Activated CD4-positive, alpha-beta T cell treated with anti-CD3 and anti-CD28 coated beads, Interleukin-2, amount 10 ng/mL, durations not matched to agents 24 days and 14 days (primary cell): ENCODE measurements at regions not wholly inside any gene's neighbourhood (a gene's known extent, or its start where the extent isn't known, plus 50 kb on each side); places are given as distances from the start of the nearest gene placed in this dataset.

Source experiments
- DNase-seq: peaks from one replicate; pipeline ENCODE4 v3.0.0; 2022
- H3K27ac Mint-ChIP-seq: one replicate; pipeline ENCODE4 v1.8.0; 2022; ENCODE audit warnings: mild to moderate bottlenecking, mixed read lengths
- H3K27me3 Mint-ChIP-seq: one replicate; pipeline ENCODE4 v1.8.0; 2022; ENCODE audit warnings: mixed read lengths
- H3K36me3 Mint-ChIP-seq: one replicate; pipeline ENCODE4 v1.8.0; 2022; ENCODE audit warnings: low read depth, mild to moderate bottlenecking, mixed read lengths
- H3K4me1 Mint-ChIP-seq: one replicate; pipeline ENCODE4 v1.8.0; 2021; ENCODE audit warnings: mixed read lengths
- H3K4me3 Mint-ChIP-seq: one replicate; pipeline ENCODE4 v1.8.0; 2022; ENCODE audit warnings: mild to moderate bottlenecking, moderate library complexity, mixed read lengths
- H3K9me3 Mint-ChIP-seq: one replicate; pipeline ENCODE4 v1.8.0; 2021; ENCODE audit warnings: mixed read lengths
- intact Hi-C: fragments of 100-400 bp; cut with micrococcal nuclease; formaldehyde crosslinking; loops from one replicate; pipeline ENCODE4 v1.15.1; 2023

- H3K9me3 Mint-ChIP-seq: peaks cover 4% of the 10 kb centered on the region
- intact Hi-C loops: no loop called here
- no peak for DNase-seq
- no peak overlapping the region for H3K4me3 Mint-ChIP-seq
- H3K27ac Mint-ChIP-seq: no peak overlapping the region
- H3K27me3 Mint-ChIP-seq: no peaks in the 10 kb centered on the region
- H3K4me1 Mint-ChIP-seq: no peaks in the 10 kb centered on the region
- H3K36me3 Mint-ChIP-seq: no peaks in the 10 kb centered on the region
These were observed 222.9 kb upstream of the AJAP1 start for GRCh38 chr1:4431491-4431890.

DNA sequence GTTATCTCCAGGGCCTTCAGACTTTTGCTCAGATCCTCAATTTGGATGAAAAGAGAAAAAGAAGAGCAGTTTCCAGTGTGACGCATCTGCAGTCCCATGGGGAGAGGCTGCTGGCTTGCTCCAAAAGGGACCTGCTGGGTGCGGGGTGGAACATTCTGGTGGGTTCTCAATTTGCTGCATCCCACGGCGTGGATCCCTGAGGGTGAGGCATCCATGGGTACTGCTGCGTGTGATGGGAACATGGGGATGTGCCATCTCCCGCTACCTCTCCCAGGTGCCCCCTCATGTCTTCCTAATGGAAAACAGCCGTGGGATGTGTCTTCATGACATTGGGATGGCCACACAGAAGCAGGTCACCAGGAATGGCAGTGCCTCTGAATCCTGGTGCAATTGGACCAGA, 221.3 kb upstream of the AJAP1 start:
- intact Hi-C loops: no loop called here
- Mint-ChIP-seq H3K27ac (no peak overlapping the region), H3K4me3 (no peak overlapping the region), H3K36me3 (no peaks in the 10 kb centered on the region), H3K9me3 (peaks cover 4% of the 10 kb centered on the region), H3K4me1 (no peaks in the 10 kb centered on the region), H3K27me3 (no peaks in the 10 kb centered on the region)
- no peak for DNase-seq

DNA sequence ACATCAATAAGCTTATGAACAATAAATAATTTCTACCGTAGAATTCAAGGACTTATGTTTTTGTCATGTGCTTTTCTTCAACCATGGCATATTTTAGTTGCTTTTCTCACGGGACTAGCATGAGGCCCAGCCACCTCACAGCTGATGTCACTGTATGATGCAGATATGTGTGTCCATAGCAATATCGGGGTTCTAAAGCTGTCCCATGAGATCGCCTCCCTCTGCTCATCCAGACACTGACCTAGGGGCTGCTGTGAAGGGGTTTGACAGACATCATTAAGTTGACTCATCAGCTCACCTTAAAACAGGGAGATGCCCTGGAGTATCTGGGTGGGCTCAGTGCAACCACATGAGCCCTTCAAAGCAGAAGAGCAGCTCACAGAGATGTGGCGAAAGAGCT, 210.3 kb upstream of the AJAP1 start:
- Mint-ChIP-seq H3K9me3 (no peaks in the 10 kb centered on the region), H3K27ac (no peak overlapping the region), H3K36me3 (no peaks in the 10 kb centered on the region), H3K4me3 (no peak overlapping the region), H3K4me1 (no peaks in the 10 kb centered on the region), H3K27me3 (peaks cover 7% of the 10 kb centered on the region)
- intact Hi-C loops: no loop called here
- DNase-seq: no peak

DNA sequence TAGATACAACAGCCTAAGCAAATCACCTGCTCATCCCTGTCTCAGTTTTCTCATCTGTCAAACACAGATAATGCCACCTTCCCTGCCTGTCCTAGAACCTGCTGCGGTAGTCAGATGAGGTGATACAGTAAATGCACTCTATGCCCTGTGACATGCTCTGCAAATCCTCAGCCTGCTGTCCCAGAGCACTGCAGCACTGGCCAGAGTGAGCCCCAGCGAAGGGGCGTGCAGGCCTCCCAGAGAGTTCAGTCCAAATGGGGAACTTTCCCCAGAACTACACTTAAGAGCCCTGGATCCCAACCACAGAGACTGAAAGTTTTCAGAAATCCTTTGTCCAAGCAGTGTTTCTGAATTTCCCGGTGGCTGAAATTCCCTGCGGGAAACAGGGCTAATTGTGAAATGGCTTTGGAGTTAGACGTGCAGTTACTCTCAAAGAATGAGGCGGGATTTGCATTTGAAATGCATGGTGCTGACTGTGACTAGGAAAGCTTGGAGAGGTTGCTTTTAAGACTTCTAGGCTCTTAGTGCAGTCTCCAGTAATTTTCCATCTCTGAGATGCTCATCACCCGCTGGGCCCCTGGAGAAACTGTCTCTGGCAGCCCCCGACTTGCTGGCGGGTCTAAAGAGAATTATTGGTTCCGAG, 206.5 kb upstream of the AJAP1 start:
- H3K9me3 Mint-ChIP-seq: no peaks in the 10 kb centered on the region
- intact Hi-C loops: no loop called here
- no peaks in the 10 kb centered on the region for H3K4me1 Mint-ChIP-seq
- DNase-seq: no peak
- no peak overlapping the region for H3K4me3 Mint-ChIP-seq
- H3K36me3 Mint-ChIP-seq: no peaks in the 10 kb centered on the region
- peaks cover 7% of the 10 kb centered on the region for H3K27me3 Mint-ChIP-seq
- H3K27ac Mint-ChIP-seq: no peak overlapping the region

DNA sequence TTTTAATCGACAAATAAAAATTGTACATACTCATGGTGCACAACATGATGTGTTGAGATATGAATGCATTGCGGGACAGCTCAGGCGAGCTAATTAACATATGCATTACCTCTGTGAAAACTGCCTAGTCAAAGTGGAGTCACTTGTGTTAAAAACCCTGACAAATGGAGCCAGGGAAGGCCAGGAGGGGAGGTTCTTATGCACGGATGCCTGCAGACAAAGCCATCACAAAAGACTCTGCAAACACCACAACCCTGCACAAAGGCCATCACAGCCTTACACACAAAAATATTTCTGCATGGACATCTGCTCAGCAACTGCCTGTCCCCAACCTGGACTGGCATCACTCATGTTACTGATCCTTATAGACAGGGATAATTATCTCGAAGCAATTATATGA, 204.4 kb upstream of the AJAP1 start:
- no peak overlapping the region for H3K4me3 Mint-ChIP-seq
- intact Hi-C loops: no loop called here
- H3K9me3 Mint-ChIP-seq: no peaks in the 10 kb centered on the region
- DNase-seq: no peak
- no peaks in the 10 kb centered on the region for H3K4me1 Mint-ChIP-seq
- H3K36me3 Mint-ChIP-seq: no peaks in the 10 kb centered on the region
- no peak overlapping the region for H3K27ac Mint-ChIP-seq
- peaks cover 7% of the 10 kb centered on the region for H3K27me3 Mint-ChIP-seq

DNA sequence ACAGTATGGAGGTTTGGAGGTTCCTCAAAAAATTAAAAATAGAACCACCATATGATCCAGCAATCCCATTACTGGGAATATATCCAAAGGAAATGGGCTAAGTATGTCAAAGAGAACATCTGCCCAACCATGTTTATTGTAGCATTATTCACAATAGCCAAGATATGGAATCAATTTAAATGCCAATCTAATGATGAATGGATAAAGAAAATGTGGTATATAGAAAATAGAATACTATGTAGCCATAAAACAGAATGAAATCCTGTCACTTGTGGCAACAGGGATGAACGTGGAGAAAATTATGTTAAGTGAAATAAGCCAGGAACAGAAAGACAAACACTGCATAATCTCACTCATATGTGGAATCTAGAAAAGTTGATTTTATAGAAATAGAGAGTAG, 201.7 kb upstream of the AJAP1 start:
- no peak for DNase-seq
- Mint-ChIP-seq H3K9me3 (no peaks in the 10 kb centered on the region), H3K27me3 (no peaks in the 10 kb centered on the region), H3K4me1 (no peaks in the 10 kb centered on the region), H3K36me3 (no peaks in the 10 kb centered on the region), H3K4me3 (no peak overlapping the region), H3K27ac (no peak overlapping the region)
- intact Hi-C loops: no loop called here

DNA sequence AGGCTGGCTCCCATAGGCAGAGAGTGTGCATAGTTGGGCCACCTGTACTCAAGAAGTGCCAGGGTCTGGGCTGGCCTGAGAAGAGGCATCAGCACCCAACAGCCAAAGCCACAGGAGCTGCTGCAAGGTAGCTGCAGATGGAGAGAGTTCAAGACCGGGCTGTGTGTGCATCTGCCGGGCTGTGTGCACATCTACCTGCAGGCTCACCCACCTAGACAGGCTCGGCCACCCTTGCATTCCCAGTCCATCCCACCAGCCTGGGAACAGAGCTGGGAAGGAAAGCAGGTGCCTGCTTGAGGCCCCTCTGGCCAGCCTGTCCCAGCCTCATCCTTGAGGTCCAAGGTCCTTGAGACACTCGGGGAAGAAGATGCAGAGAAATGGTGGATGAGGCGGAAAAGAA, 194.4 kb upstream of the AJAP1 start:
- Mint-ChIP-seq H3K4me1 (no peaks in the 10 kb centered on the region), H3K36me3 (no peaks in the 10 kb centered on the region), H3K9me3 (no peaks in the 10 kb centered on the region), H3K27me3 (no peaks in the 10 kb centered on the region), H3K27ac (no peak overlapping the region), H3K4me3 (no peak overlapping the region)
- no peak for DNase-seq
- intact Hi-C loops: no loop called here

GRCh38 chr1:4460651-4461050, 193.8 kb upstream of the AJAP1 start:
- Mint-ChIP-seq H3K36me3 (no peaks in the 10 kb centered on the region), H3K9me3 (no peaks in the 10 kb centered on the region), H3K4me1 (no peaks in the 10 kb centered on the region), H3K27ac (no peak overlapping the region), H3K27me3 (no peaks in the 10 kb centered on the region), H3K4me3 (no peak overlapping the region)
- no peak for DNase-seq
- intact Hi-C loops: no loop called here

- H3K4me1 Mint-ChIP-seq: no peaks in the 10 kb centered on the region
- H3K9me3 Mint-ChIP-seq: no peaks in the 10 kb centered on the region
- DNase-seq: no peak
- no peaks in the 10 kb centered on the region for H3K36me3 Mint-ChIP-seq
- H3K27me3 Mint-ChIP-seq: no peaks in the 10 kb centered on the region
- no peak overlapping the region for H3K27ac Mint-ChIP-seq
- intact Hi-C loops: no loop called here
- H3K4me3 Mint-ChIP-seq: no peak overlapping the region
These were observed 192.6 kb upstream of the AJAP1 start for GRCh38 chr1:4461726-4462290.

GRCh38 chr1:4462831-4463484, 191.5 kb upstream of the AJAP1 start:
- Mint-ChIP-seq H3K4me3 (no peak overlapping the region), H3K9me3 (no peaks in the 10 kb centered on the region), H3K36me3 (no peaks in the 10 kb centered on the region), H3K27me3 (no peaks in the 10 kb centered on the region), H3K4me1 (no peaks in the 10 kb centered on the region), H3K27ac (no peak overlapping the region)
- intact Hi-C loops: no loop called here
- DNase-seq: no peak

DNA sequence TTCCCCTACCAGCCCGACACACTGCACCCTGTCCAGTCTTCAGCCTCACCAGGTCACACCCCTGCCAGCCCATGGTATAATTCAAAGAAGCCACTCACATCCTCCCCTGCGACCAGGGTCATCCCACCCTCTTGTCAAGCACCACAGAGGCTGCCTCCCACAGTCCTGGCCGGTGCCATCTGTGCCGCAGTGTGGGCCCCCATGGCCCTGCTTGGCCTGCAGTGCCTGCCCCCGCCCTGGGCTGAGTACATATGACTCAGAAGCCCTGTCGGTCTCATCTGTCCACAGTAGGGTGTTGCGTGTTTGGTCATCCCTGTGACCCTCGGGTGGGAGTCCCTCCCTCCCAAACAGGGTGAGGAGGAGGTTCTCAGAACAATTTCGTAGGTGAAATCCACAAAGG, 190.8 kb upstream of the AJAP1 start:
- DNase-seq: no peak
- no peak overlapping the region for H3K27ac Mint-ChIP-seq
- H3K36me3 Mint-ChIP-seq: no peaks in the 10 kb centered on the region
- intact Hi-C loops: no loop called here
- no peaks in the 10 kb centered on the region for H3K4me1 Mint-ChIP-seq
- H3K27me3 Mint-ChIP-seq: no peaks in the 10 kb centered on the region
- H3K9me3 Mint-ChIP-seq: no peaks in the 10 kb centered on the region
- no peak overlapping the region for H3K4me3 Mint-ChIP-seq

GRCh38 chr1:4464478-4464877, 189.9 kb upstream of the AJAP1 start:
- DNase-seq: no peak
- H3K4me1 Mint-ChIP-seq: no peaks in the 10 kb centered on the region
- no peaks in the 10 kb centered on the region for H3K36me3 Mint-ChIP-seq
- no peak overlapping the region for H3K4me3 Mint-ChIP-seq
- intact Hi-C loops: no loop called here
- no peaks in the 10 kb centered on the region for H3K9me3 Mint-ChIP-seq
- no peaks in the 10 kb centered on the region for H3K27me3 Mint-ChIP-seq
- H3K27ac Mint-ChIP-seq: no peak overlapping the region

DNA sequence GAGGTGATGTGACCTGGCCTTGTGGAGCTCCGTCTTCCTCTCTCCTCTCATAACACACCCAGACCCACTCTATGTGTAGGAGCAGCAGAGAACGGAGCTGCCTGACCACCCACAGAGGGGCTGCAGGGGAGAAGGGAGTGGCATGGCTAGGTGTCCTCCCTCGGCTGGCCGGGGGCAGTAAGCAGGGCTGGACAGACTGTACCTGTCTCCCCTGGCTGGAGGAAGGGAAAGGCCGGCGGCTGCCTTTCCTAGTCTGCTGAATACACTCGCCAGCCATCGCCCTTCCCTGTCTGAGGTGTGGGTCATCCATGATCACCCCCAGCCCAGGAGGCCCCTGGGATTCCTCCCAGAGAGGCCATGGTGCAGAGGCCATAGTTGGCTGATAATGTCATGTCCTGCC, 187.2 kb upstream of the AJAP1 start:
- Mint-ChIP-seq H3K27me3 (no peaks in the 10 kb centered on the region), H3K4me1 (no peaks in the 10 kb centered on the region), H3K4me3 (no peak overlapping the region), H3K9me3 (no peaks in the 10 kb centered on the region), H3K36me3 (no peaks in the 10 kb centered on the region), H3K27ac (no peak overlapping the region)
- no peak for DNase-seq
- intact Hi-C loops: no loop called here

DNA sequence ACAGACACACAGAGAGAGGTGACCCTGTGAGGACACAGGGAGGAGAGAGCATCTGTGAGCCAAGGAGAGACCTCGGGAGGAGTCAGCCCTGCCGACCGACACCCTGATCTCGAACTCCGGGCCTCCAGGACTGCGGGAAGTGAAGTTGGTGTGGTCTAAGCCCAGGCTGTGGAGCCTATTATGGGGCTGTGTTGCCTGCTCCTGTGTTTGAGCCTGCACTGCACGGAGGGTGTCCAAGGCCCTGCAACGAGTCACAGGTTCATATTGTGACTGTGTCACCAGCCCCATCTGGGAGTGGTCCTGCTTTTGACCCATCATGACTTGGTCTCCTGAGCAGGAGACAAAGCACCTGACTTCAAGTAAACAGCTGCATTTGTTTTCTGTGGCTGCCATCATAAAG, 186.0 kb upstream of the AJAP1 start:
- no peaks in the 10 kb centered on the region for H3K36me3 Mint-ChIP-seq
- DNase-seq: no peak
- H3K9me3 Mint-ChIP-seq: no peaks in the 10 kb centered on the region
- no peaks in the 10 kb centered on the region for H3K27me3 Mint-ChIP-seq
- H3K27ac Mint-ChIP-seq: no peak overlapping the region
- no peaks in the 10 kb centered on the region for H3K4me1 Mint-ChIP-seq
- intact Hi-C loops: no loop called here
- no peak overlapping the region for H3K4me3 Mint-ChIP-seq
